ENCODE measurements at regions not wholly inside any gene's neighbourhood (a gene's known extent, or its start where the extent isn't known, plus 50 kb on each side); places are given as distances from the start of the nearest gene placed in this dataset.

GRCh38 chrX:95612350-95612749, 1072.3 kb upstream of the DIAPH2 start:
- 66% methylated on average over 2 of the region's 2 CpGs for WGBS
- H3K36me3 ChIP-seq (ENCODE audit: control insufficient read depth in 4 of 4, insufficient read depth in 3 of 4, low read depth in 1 of 4, low read length in 3 of 4) = no peaks in the 10 kb centered on the region

More at GRCh38 chrX:95612350-95612749, 1072.3 kb upstream of the DIAPH2 start:
- Histone ChIP-seq H3K27ac (ENCODE audit: low read depth in 1 of 2, low read length in 2 of 2) (no peak overlapping the region), H3K9ac (ENCODE audit: low read depth in 1 of 2, low read length in 2 of 2) (no peak overlapping the region), H3K27me3 (ENCODE audit: control insufficient read depth in 4 of 4, insufficient read depth in 4 of 4, low read length in 3 of 4) (no peaks in the 10 kb centered on the region), H3K4me3 (ENCODE audit: low read depth in 1 of 3, low read length in 3 of 3) (no peak overlapping the region), H3K4me1 (ENCODE audit: control insufficient read depth in 4 of 4, insufficient read depth in 4 of 4, low read length in 3 of 4) (no peaks in the 10 kb centered on the region), H3K9me3 (ENCODE audit: control insufficient read depth in 4 of 4, low read length in 3 of 4) (no peaks in the 10 kb centered on the region)
- DNase-seq (ENCODE audit: low spot score) = no peak
- TF ChIP-seq REST (IDR thresholded peaks at IDR 0.05) = no peak
- TF ChIP-seq NR2F2 (IDR thresholded peaks at IDR 0.05) = no peak
- TF ChIP-seq RXRA (IDR thresholded peaks at IDR 0.05) = no peak
- TF ChIP-seq EGR1 (IDR thresholded peaks at IDR 0.05; ENCODE audit: low read depth in 2 of 2) = no peak
- TF ChIP-seq ZBTB33 (IDR thresholded peaks at IDR 0.05) = no peak
- TF ChIP-seq, protein P1, sequence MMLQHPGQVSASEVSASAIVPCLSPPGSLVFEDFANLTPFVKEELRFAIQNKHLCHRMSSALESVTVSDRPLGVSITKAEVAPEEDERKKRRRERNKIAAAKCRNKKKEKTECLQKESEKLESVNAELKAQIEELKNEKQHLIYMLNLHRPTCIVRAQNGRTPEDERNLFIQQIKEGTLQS (IDR thresholded peaks at IDR 0.05) = no peak
- no peak for TF ChIP-seq GABPA (IDR thresholded peaks at IDR 0.05 in 1 of 2, conservative IDR thresholded peaks at IDR 0.05 in 1 of 2)
- TF ChIP-seq, protein P2, sequence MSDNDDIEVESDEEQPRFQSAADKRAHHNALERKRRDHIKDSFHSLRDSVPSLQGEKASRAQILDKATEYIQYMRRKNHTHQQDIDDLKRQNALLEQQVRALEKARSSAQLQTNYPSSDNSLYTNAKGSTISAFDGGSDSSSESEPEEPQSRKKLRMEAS (IDR thresholded peaks at IDR 0.05) = no peak
- TF ChIP-seq, protein P3, sequence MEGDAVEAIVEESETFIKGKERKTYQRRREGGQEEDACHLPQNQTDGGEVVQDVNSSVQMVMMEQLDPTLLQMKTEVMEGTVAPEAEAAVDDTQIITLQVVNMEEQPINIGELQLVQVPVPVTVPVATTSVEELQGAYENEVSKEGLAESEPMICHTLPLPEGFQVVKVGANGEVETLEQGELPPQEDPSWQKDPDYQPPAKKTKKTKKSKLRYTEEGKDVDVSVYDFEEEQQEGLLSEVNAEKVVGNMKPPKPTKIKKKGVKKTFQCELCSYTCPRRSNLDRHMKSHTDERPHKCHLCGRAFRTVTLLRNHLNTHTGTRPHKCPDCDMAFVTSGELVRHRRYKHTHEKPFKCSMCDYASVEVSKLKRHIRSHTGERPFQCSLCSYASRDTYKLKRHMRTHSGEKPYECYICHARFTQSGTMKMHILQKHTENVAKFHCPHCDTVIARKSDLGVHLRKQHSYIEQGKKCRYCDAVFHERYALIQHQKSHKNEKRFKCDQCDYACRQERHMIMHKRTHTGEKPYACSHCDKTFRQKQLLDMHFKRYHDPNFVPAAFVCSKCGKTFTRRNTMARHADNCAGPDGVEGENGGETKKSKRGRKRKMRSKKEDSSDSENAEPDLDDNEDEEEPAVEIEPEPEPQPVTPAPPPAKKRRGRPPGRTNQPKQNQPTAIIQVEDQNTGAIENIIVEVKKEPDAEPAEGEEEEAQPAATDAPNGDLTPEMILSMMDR (IDR thresholded peaks at IDR 0.05; ENCODE audit: low read depth, low read length, missing input control) = no peak
- no peak for TF ChIP-seq RAD21 (IDR thresholded peaks at IDR 0.05)
- TF ChIP-seq YY1 (IDR thresholded peaks at IDR 0.05) = no peak
